ENCODE measurements at regions not wholly inside any gene's neighbourhood (a gene's known extent, or its start where the extent isn't known, plus 50 kb on each side); places are given as distances from the start of the nearest gene placed in this dataset.
A peak's percentile ranks its signal among the peaks of the same experiment; 100 is the strongest.

- no peak for DNase-seq (ENCODE audit: low read depth in 4 of 6, low spot score in 6 of 6)
- WGBS (ENCODE audit: insufficient coverage): 95% methylated on average over 1 of the region's 1 CpG
- Histone ChIP-seq H3K4me3 (ENCODE audit: low read depth, low read length) (no peak overlapping the region), H3K36me3 (ENCODE audit: control insufficient read depth, insufficient read depth, low read length) (no peaks in the 10 kb centered on the region), H3K27ac (ENCODE audit: low read depth, low read length) (no peak overlapping the region), H3K9me3 (ENCODE audit: control insufficient read depth, insufficient read depth, low read length) (no peaks in the 10 kb centered on the region), H3K27me3 (ENCODE audit: control insufficient read depth, insufficient read depth, low read length) (peaks cover 26% of the 10 kb centered on the region), H3K4me1 (ENCODE audit: control insufficient read depth, insufficient read depth, low read length) (peaks cover 18% of the 10 kb centered on the region)
Observed at GRCh38 chr3:193865339-193865738, 270.6 kb upstream of the HES1 start.

DNA sequence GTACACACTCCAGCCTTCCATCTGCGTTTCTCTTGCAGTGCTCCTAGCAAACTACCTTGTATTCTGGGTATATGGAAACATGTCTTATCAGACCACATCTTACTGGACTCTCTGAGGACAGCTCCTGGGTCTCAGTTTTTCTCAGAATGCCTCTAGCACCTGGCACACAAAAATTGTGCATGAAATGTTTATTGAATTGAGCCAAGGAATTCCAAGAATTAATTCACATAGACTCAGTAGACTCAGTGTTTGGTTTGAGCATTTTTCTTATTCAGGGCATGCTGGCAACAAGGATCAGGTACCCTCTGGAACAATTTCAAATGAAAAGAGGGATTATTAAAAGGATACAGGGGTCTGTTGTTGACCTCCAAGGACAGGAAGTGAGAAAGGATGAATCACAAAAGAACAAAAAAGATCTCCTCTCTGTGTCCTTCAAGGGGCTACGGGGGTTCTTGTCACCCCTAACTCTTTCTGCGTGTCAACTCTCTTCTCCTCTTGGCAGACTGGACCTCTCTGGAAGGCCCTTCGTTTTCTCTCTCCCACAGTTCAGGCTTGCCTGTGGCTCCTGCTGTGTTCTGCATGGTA lies 270.0 kb upstream of the HES1 start:
- Histone ChIP-seq H3K9me3 (ENCODE audit: control insufficient read depth, insufficient read depth, low read length) (no peaks in the 10 kb centered on the region), H3K4me1 (ENCODE audit: control insufficient read depth, insufficient read depth, low read length) (peaks cover 20% of the 10 kb centered on the region), H3K27ac (ENCODE audit: low read depth, low read length) (no peak overlapping the region), H3K27me3 (ENCODE audit: control insufficient read depth, insufficient read depth, low read length) (peaks cover 33% of the 10 kb centered on the region), H3K4me3 (ENCODE audit: low read depth, low read length) (no peak overlapping the region), H3K36me3 (ENCODE audit: control insufficient read depth, insufficient read depth, low read length) (no peaks in the 10 kb centered on the region)
- 49% methylated on average over 3 of the region's 4 CpGs for WGBS (ENCODE audit: insufficient coverage)
- DNase-seq (ENCODE audit: low read depth in 4 of 6, low spot score in 6 of 6): no peak

- H3K27ac ChIP-seq (ENCODE audit: low read depth, low read length): no peak overlapping the region
- H3K9me3 ChIP-seq (ENCODE audit: control insufficient read depth, insufficient read depth, low read length): no peaks in the 10 kb centered on the region
- H3K4me1 ChIP-seq (ENCODE audit: control insufficient read depth, insufficient read depth, low read length): peaks cover 20% of the 10 kb centered on the region
- 96% methylated on average over 7 of the region's 7 CpGs for WGBS (ENCODE audit: insufficient coverage)
- DNase-seq (ENCODE audit: low read depth in 4 of 6, low spot score in 6 of 6): no peak
- H3K36me3 ChIP-seq (ENCODE audit: control insufficient read depth, insufficient read depth, low read length): no peaks in the 10 kb centered on the region
- H3K27me3 ChIP-seq (ENCODE audit: control insufficient read depth, insufficient read depth, low read length): peaks cover 37% of the 10 kb centered on the region
- H3K4me3 ChIP-seq (ENCODE audit: low read depth, low read length): no peak overlapping the region
Observed at GRCh38 chr3:193868590-193868989, 267.4 kb upstream of the HES1 start.

GRCh38 chr3:193869221-193870201 lies 266.4 kb upstream of the HES1 start:
- H3K27ac ChIP-seq (ENCODE audit: low read depth, low read length): peak overlapping the region; percentile 47
- peak in 2 of 6 donors; percentile 50 to 65 for DNase-seq (ENCODE audit: low read depth in 4 of 6, low spot score in 6 of 6)

DNA sequence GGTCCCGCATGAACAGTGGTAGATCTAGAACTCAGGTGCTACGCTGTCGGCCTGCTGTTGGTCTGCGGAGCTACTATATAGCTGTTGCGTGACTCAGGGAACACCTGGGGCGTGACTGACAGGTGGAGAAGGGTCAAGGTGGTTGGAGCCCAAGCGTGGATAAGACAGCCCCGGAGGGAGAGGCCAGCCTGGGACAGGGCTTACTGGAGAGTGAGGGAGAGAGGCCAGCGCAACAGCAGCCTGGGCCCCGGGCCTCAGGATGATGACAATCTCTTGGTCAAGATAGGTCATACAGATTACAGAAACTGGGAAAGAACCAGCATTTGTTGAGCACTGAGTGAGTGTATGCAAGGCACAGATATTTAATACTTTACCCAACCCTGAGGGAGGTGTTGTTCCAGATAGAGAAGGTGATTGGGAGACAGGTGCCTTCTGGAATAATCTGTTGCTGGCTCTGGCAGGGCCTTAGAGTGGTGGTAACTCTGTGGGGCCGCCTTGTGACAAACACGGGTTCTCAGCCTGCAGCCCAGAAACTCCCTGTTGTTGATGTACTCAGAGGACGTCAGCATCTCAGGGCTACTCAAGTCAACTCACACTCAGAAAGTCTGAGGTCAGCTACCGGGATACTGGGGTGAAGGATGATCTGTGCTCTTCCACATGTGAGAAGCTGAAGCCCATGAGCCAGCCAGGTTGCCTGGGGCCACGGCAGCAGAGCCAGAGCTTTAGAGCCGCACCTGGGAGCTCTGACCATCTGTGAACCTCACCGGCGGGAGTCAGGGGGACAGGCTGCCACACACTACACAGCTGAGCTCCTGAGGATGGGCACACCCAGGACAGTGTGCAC lies 265.4 kb upstream of the HES1 start:
- DNase-seq (ENCODE audit: low read depth in 4 of 6, low spot score in 6 of 6): no peak
- no peaks in the 10 kb centered on the region for H3K9me3 ChIP-seq (ENCODE audit: control insufficient read depth, insufficient read depth, low read length)
- peaks cover 20% of the 10 kb centered on the region for H3K4me1 ChIP-seq (ENCODE audit: control insufficient read depth, insufficient read depth, low read length)
- no peak overlapping the region for H3K27ac ChIP-seq (ENCODE audit: low read depth, low read length)
- WGBS (ENCODE audit: insufficient coverage): 72% methylated on average over 17 of the region's 18 CpGs
- peaks cover 37% of the 10 kb centered on the region for H3K27me3 ChIP-seq (ENCODE audit: control insufficient read depth, insufficient read depth, low read length)
- H3K36me3 ChIP-seq (ENCODE audit: control insufficient read depth, insufficient read depth, low read length): no peaks in the 10 kb centered on the region
- no peak overlapping the region for H3K4me3 ChIP-seq (ENCODE audit: low read depth, low read length)

More at GRCh38 chr3:193869221-193870201, 266.4 kb upstream of the HES1 start:
- peaks cover 20% of the 10 kb centered on the region for H3K4me1 ChIP-seq (ENCODE audit: control insufficient read depth, insufficient read depth, low read length)
- no peaks in the 10 kb centered on the region for H3K9me3 ChIP-seq (ENCODE audit: control insufficient read depth, insufficient read depth, low read length)
- H3K36me3 ChIP-seq (ENCODE audit: control insufficient read depth, insufficient read depth, low read length): no peaks in the 10 kb centered on the region
- WGBS (ENCODE audit: insufficient coverage): 21% methylated on average over 64 of the region's 71 CpGs
- H3K4me3 ChIP-seq (ENCODE audit: low read depth, low read length): no peak overlapping the region
- H3K27me3 ChIP-seq (ENCODE audit: control insufficient read depth, insufficient read depth, low read length): peaks cover 37% of the 10 kb centered on the region

- Histone ChIP-seq H3K4me1 (ENCODE audit: control insufficient read depth, insufficient read depth, low read length) (peaks cover 20% of the 10 kb centered on the region), H3K9me3 (ENCODE audit: control insufficient read depth, insufficient read depth, low read length) (no peaks in the 10 kb centered on the region), H3K4me3 (ENCODE audit: low read depth, low read length) (no peak overlapping the region), H3K27ac (ENCODE audit: low read depth, low read length) (no peak overlapping the region), H3K27me3 (ENCODE audit: control insufficient read depth, insufficient read depth, low read length) (peaks cover 37% of the 10 kb centered on the region), H3K36me3 (ENCODE audit: control insufficient read depth, insufficient read depth, low read length) (no peaks in the 10 kb centered on the region)
- no peak for DNase-seq (ENCODE audit: low read depth in 4 of 6, low spot score in 6 of 6)
- 0% methylated on average over 1 of the region's 3 CpGs for WGBS (ENCODE audit: insufficient coverage)
Observed at GRCh38 chr3:193871220-193871485, 264.8 kb upstream of the HES1 start.

DNA sequence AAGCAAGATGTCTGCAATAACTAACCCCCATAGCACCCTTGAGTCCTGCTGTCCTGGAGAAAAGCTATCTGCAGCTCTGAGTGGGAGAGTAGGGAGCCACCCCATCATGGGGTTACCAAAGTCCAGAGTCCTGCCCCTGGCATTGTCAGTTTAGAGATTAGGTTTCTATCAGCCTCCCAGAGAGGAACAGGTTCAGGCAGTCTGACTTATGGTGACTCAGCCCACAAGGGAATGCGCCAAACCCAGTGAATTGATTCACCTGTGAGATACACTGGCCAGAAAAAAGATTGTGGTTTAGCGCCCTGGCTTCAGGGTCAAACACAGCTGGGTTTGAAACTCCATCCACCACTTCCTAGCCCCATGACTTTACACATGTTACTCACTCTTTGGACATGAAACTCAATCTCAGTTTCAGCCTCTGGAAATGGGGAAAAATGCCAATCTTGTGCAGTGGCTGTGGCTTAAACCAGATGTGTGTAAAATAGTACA lies 263.6 kb upstream of the HES1 start:
- H3K4me3 ChIP-seq (ENCODE audit: low read depth, low read length): no peak overlapping the region
- no peaks in the 10 kb centered on the region for H3K9me3 ChIP-seq (ENCODE audit: control insufficient read depth, insufficient read depth, low read length)
- no peaks in the 10 kb centered on the region for H3K36me3 ChIP-seq (ENCODE audit: control insufficient read depth, insufficient read depth, low read length)
- H3K27me3 ChIP-seq (ENCODE audit: control insufficient read depth, insufficient read depth, low read length): peaks cover 37% of the 10 kb centered on the region
- 50% methylated on average over 2 of the region's 2 CpGs for WGBS (ENCODE audit: insufficient coverage)
- H3K27ac ChIP-seq (ENCODE audit: low read depth, low read length): no peak overlapping the region
- H3K4me1 ChIP-seq (ENCODE audit: control insufficient read depth, insufficient read depth, low read length): peaks cover 20% of the 10 kb centered on the region
- DNase-seq (ENCODE audit: low read depth in 4 of 6, low spot score in 6 of 6): no peak

DNA sequence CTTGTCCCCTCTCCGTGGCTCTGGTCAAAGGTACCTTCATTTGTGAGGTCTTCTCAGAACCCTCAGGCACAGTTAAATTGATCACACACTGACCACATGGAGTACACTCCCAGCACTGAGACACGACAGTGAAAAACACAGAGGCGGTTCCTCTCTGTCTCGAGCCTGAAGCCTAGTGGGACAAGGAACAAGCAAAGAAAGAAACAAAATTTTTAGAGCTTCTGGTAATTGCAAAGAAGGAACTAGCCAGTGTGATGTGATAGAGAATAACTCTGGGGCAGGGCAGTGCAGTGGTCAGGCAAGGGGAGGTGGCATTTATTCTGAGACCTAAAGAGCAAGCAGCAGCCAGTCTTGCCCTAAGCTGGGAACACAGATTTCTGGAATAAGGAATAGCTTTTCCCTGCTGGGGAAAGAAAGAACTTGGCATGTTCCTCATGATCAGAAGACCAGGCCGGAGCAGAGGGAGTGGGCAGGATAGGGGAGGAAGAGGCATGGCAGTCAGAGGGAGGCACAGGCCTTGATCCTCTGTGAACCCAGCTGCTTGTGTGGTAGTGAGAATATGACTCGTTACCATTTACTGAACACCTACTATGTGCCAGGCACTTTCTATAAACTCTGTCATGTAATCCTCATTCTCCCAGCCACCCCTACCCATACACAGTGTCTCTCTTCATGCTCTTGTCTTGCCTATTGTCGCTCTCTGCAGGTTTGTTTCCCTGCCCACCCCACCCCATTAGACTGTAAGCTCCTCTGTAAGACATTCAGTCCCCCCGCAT lies 262.3 kb upstream of the HES1 start:
- peaks cover 27% of the 10 kb centered on the region for H3K27me3 ChIP-seq (ENCODE audit: control insufficient read depth, insufficient read depth, low read length)
- no peaks in the 10 kb centered on the region for H3K9me3 ChIP-seq (ENCODE audit: control insufficient read depth, insufficient read depth, low read length)
- no peak for DNase-seq (ENCODE audit: low read depth in 4 of 6, low spot score in 6 of 6)
- H3K27ac ChIP-seq (ENCODE audit: low read depth, low read length): no peak overlapping the region
- WGBS (ENCODE audit: insufficient coverage): 87% methylated on average over 8 of the region's 8 CpGs
- H3K4me3 ChIP-seq (ENCODE audit: low read depth, low read length): no peak overlapping the region
- no peaks in the 10 kb centered on the region for H3K36me3 ChIP-seq (ENCODE audit: control insufficient read depth, insufficient read depth, low read length)
- peaks cover 19% of the 10 kb centered on the region for H3K4me1 ChIP-seq (ENCODE audit: control insufficient read depth, insufficient read depth, low read length)

DNA sequence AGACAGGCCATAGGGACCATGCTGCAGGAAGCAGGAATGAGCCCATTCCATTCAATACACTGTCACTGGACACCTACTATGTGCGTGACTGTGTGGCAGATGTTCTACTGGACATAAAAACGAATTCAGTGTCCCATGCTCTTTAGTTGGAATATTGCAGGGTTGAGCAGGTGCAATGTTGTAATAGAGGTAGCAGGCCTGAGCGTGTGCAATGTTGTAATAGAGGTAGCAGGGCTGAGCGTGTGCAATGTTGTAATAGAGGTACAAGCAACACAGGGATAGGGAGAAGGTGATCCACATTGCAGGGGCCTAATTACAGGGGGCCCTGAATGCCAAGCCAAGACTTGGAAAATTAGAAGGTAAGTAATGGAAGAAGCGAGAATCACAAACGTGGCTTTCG lies 261.4 kb upstream of the HES1 start:
- H3K36me3 ChIP-seq (ENCODE audit: control insufficient read depth, insufficient read depth, low read length): no peaks in the 10 kb centered on the region
- no peaks in the 10 kb centered on the region for H3K9me3 ChIP-seq (ENCODE audit: control insufficient read depth, insufficient read depth, low read length)
- peaks cover 10% of the 10 kb centered on the region for H3K4me1 ChIP-seq (ENCODE audit: control insufficient read depth, insufficient read depth, low read length)
- H3K27me3 ChIP-seq (ENCODE audit: control insufficient read depth, insufficient read depth, low read length): peaks cover 20% of the 10 kb centered on the region
- DNase-seq (ENCODE audit: low read depth in 4 of 6, low spot score in 6 of 6): no peak
- H3K27ac ChIP-seq (ENCODE audit: low read depth, low read length): no peak overlapping the region
- H3K4me3 ChIP-seq (ENCODE audit: low read depth, low read length): no peak overlapping the region
- 82% methylated on average over 6 of the region's 7 CpGs for WGBS (ENCODE audit: insufficient coverage)
